ENCODE measurements at regions not wholly inside any gene's neighbourhood (a gene's known extent, or its start where the extent isn't known, plus 50 kb on each side); places are given as distances from the start of the nearest gene placed in this dataset.
A peak's percentile ranks its signal among the peaks of the same experiment; 100 is the strongest.

- H3K27ac ChIP-seq = no peak overlapping the region
Observed at GRCh38 chr1:105686026-105686425, 1370.4 kb upstream of the PRMT6 start.

GRCh38 chr1:105686874-105687690 lies 1369.4 kb upstream of the PRMT6 start:
- Histone ChIP-seq H3K4me3 (no peak overlapping the region), H3K9me3 (no peaks in the 10 kb centered on the region), H3K27ac (no peak overlapping the region), H3K4me1 (no peaks in the 10 kb centered on the region), H3K27me3 (no peaks in the 10 kb centered on the region), H3K36me3 (ENCODE audit: low read depth, missing control alignments) (no peaks in the 10 kb centered on the region)
- DNase-seq = no peak
- TF ChIP-seq POLR2A (IDR thresholded peaks at IDR 0.05) (no peak), CTCF (IDR thresholded peaks at IDR 0.05) (no peak)
- 66 to 86% methylated on average over 9 to 15 of the region's 15 CpGs for WGBS, 2 donors
- intact Hi-C loops (cut with DNase I; ENCODE audit: low total_unique reads) = no loop called here

More at GRCh38 chr1:105686026-105686425, 1370.4 kb upstream of the PRMT6 start:
- H3K27me3 ChIP-seq = no peaks in the 10 kb centered on the region
- DNase-seq = no peak
- intact Hi-C loops (cut with DNase I; ENCODE audit: low total_unique reads) = no loop called here
- TF ChIP-seq POLR2A (IDR thresholded peaks at IDR 0.05) (no peak), CTCF (IDR thresholded peaks at IDR 0.05) (no peak)
- H3K9me3 ChIP-seq = no peaks in the 10 kb centered on the region
- 77 to 95% methylated on average over 3 of the region's 3 CpGs for WGBS, 2 donors
- H3K4me1 ChIP-seq = no peaks in the 10 kb centered on the region
- no peaks in the 10 kb centered on the region for H3K36me3 ChIP-seq (ENCODE audit: low read depth, missing control alignments)
- H3K4me3 ChIP-seq = no peak overlapping the region

GRCh38 chr1:105700723-105701122 lies 1355.8 kb upstream of the PRMT6 start:
- H3K27ac ChIP-seq = no peak overlapping the region
- no peak for DNase-seq
- intact Hi-C loops (cut with DNase I; ENCODE audit: low total_unique reads) = no loop called here
- 22 to 39% methylated on average over 2 of the region's 2 CpGs for WGBS, 2 donors
- H3K4me3 ChIP-seq = no peak overlapping the region
- H3K27me3 ChIP-seq = no peaks in the 10 kb centered on the region
- TF ChIP-seq CTCF (IDR thresholded peaks at IDR 0.05) (no peak), POLR2A (IDR thresholded peaks at IDR 0.05) (no peak)
- H3K9me3 ChIP-seq = no peaks in the 10 kb centered on the region
- no peaks in the 10 kb centered on the region for H3K36me3 ChIP-seq (ENCODE audit: low read depth, missing control alignments)
- no peaks in the 10 kb centered on the region for H3K4me1 ChIP-seq

- no peak overlapping the region for H3K4me3 ChIP-seq
- H3K4me1 ChIP-seq = no peaks in the 10 kb centered on the region
- no peak overlapping the region for H3K27ac ChIP-seq
- no peaks in the 10 kb centered on the region for H3K27me3 ChIP-seq
- no peaks in the 10 kb centered on the region for H3K36me3 ChIP-seq (ENCODE audit: low read depth, missing control alignments)
- no peaks in the 10 kb centered on the region for H3K9me3 ChIP-seq
- WGBS, 2 donors = 36 to 48% methylated on average over 1 of the region's 1 CpG
- intact Hi-C loops (cut with DNase I; ENCODE audit: low total_unique reads) = no loop called here
- no peak for DNase-seq
- TF ChIP-seq POLR2A (IDR thresholded peaks at IDR 0.05) = no peak
Observed at GRCh38 chr1:105724286-105724685, 1332.2 kb upstream of the PRMT6 start.

- 79 to 91% methylated on average over 3 of the region's 3 CpGs for WGBS, 2 donors
- intact Hi-C loops (cut with DNase I; ENCODE audit: low total_unique reads) = no loop called here
Observed at GRCh38 chr1:105730701-105731100, 1325.8 kb upstream of the PRMT6 start.

More at GRCh38 chr1:105730701-105731100, 1325.8 kb upstream of the PRMT6 start:
- H3K4me1 ChIP-seq = no peaks in the 10 kb centered on the region
- H3K9me3 ChIP-seq = no peaks in the 10 kb centered on the region
- no peaks in the 10 kb centered on the region for H3K27me3 ChIP-seq
- no peak overlapping the region for H3K4me3 ChIP-seq
- no peak overlapping the region for H3K27ac ChIP-seq
- peak; percentile 16 for DNase-seq
- TF ChIP-seq POLR2A (IDR thresholded peaks at IDR 0.05) = no peak
- TF ChIP-seq CTCF (IDR thresholded peaks at IDR 0.05) = no peak
- H3K36me3 ChIP-seq (ENCODE audit: low read depth, missing control alignments) = no peaks in the 10 kb centered on the region

All from testis (tissue), 2 donors.